CMK (cell line): ENCODE measurements at regions not wholly inside any gene's neighbourhood (a gene's known extent, or its start where the extent isn't known, plus 50 kb on each side); places are given as distances from the start of the nearest gene placed in this dataset.
"Not testable (repeated sequence)": the region's sequence is repeated elsewhere in the genome, so short reads cannot be mapped to it uniquely, and the experiment has no call there.

Experiments
- DNase-seq: peaks from one replicate; pipeline ENCODE4 v3.0.0-alpha.2; 2010; ENCODE audit warnings: low read depth

- no peak for DNase-seq
These were observed 107.4 kb upstream of the BARHL2 start for GRCh38 chr1:90824551-90824950.

GRCh38 chr1:90823686-90824085 lies 106.6 kb upstream of the BARHL2 start:
- DNase-seq = no peak

GRCh38 chr1:90821788-90822359 lies 104.8 kb upstream of the BARHL2 start:
- peak; percentile 52 for DNase-seq

GRCh38 chr1:90821152-90821787 lies 104.2 kb upstream of the BARHL2 start:
- no peak for DNase-seq

- DNase-seq = no peak
These were observed 103.6 kb upstream of the BARHL2 start for GRCh38 chr1:90820745-90821144.

GRCh38 chr1:90817399-90817798 lies 100.3 kb upstream of the BARHL2 start:
- DNase-seq = no peak

- not testable (repeated sequence) for DNase-seq
These were observed 95.1 kb upstream of the BARHL2 start for GRCh38 chr1:90812237-90812636.

- DNase-seq = peak; percentile 78
These were observed 94.4 kb upstream of the BARHL2 start for GRCh38 chr1:90811444-90811950.

GRCh38 chr1:90810681-90811080 lies 93.6 kb upstream of the BARHL2 start:
- no peak for DNase-seq

GRCh38 chr1:90809996-90810395 lies 92.9 kb upstream of the BARHL2 start:
- no peak for DNase-seq

- DNase-seq = no peak
These were observed 92.0 kb upstream of the BARHL2 start for GRCh38 chr1:90809093-90809492.

- no peak for DNase-seq
These were observed 90.2 kb upstream of the BARHL2 start for GRCh38 chr1:90807329-90807728.

GRCh38 chr1:90802622-90803021 lies 85.5 kb upstream of the BARHL2 start:
- DNase-seq = no peak

- no peak for DNase-seq
These were observed 83.1 kb upstream of the BARHL2 start for GRCh38 chr1:90800012-90800717.

GRCh38 chr1:90799326-90799725 lies 82.2 kb upstream of the BARHL2 start:
- DNase-seq = no peak

- DNase-seq = no peak
These were observed 81.8 kb upstream of the BARHL2 start for GRCh38 chr1:90798883-90799282.

GRCh38 chr1:90798344-90798743 lies 81.2 kb upstream of the BARHL2 start:
- DNase-seq = peak; percentile 15

- no peak for DNase-seq
These were observed 78.3 kb upstream of the BARHL2 start for GRCh38 chr1:90795431-90795830.

- DNase-seq = no peak
These were observed 69.6 kb upstream of the BARHL2 start for GRCh38 chr1:90786709-90787108.

- DNase-seq = no peak
These were observed 67.2 kb upstream of the BARHL2 start for GRCh38 chr1:90784186-90784847.

- no peak for DNase-seq
These were observed 66.1 kb upstream of the BARHL2 start for GRCh38 chr1:90783181-90783580.

GRCh38 chr1:90782046-90782445 lies 64.9 kb upstream of the BARHL2 start:
- DNase-seq = no peak

GRCh38 chr1:90781534-90781933 lies 64.4 kb upstream of the BARHL2 start:
- DNase-seq = no peak
